Posterior cingulate gyrus (tissue), 11 donors: ENCODE measurements at regions not wholly inside any gene's neighbourhood (a gene's known extent, or its start where the extent isn't known, plus 50 kb on each side); places are given as distances from the start of the nearest gene placed in this dataset.
"Not testable (repeated sequence)": the region's sequence is repeated elsewhere in the genome, so short reads cannot be mapped to it uniquely, and the experiment has no call there.

Experiments used
- DNase-seq, 10 donors: peaks; one replicate each; pipeline versions ENCODE4 v3.0.0 to v3.0.0-alpha.2; 2020 to 2021; ENCODE audit warnings: mixed read lengths in 3 of 10
- intact Hi-C: fragments of 100-400 bp; cut with DNase I; formaldehyde crosslinking; loops from one replicate; pipeline ENCODE4 v1.15.1; 2023

DNA sequence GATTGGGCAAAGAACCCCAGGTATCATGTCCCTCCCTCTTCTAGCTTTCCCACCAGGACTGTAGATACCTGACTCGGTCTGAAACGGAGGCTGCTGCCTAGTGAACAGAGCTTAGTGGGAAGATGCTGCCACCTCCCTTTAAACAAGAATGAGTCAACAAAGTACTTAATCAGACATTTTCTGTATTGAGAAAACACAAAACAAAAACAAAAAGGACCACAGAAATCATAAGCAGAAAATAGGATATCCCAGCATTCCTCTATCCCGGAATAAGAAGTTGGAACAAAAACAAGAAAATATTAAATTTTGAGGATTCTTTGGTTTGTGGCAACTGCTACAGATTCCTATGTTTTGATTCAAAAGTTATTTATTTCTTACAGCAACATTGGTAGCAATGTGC, 51.7 kb upstream of the COL8A1 start:
- no peak for DNase-seq
- intact Hi-C loops: no loop called here

DNA sequence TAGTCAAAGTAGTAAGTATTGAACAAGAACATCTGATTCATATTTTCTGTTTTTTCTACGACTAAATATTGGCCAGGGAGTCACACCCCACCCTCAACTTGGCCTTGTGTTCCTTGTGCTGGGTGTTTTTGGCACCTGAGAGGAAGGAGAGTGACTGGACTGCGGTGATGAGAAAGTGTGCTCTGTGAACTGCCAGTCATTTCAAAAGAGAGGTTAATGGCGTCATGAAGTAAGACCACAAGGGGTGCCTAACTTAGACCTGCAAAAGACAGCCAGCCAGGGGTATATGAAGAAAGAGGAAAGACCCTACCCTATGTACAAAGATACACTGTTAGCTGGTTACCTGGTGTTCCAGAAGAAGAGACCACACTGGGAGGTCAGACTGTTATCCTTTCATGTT, 58.4 kb upstream of the COL8A1 start:
- intact Hi-C loops: no loop called here
- no peak for DNase-seq

DNA sequence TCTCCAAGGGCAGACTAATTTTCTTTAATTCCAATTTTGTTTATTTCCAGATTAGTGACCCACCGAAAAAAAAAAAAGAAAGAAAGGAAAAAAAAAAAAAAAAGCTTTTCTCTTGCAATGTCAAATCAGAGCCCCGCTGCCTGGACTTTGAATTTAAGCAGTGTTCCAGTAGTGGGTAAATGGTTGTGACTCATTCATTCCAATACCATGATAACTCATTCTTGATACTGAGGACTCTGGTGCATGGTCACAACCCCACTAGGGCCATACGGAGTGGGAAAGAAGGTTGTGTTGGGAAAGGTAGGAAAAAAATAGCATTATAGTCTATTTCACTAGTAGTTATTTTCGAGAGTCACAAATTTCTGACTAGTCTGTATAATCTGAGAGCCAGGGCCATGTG, 59.1 kb upstream of the COL8A1 start:
- DNase-seq: no peak
- intact Hi-C loops: no loop called here

DNA sequence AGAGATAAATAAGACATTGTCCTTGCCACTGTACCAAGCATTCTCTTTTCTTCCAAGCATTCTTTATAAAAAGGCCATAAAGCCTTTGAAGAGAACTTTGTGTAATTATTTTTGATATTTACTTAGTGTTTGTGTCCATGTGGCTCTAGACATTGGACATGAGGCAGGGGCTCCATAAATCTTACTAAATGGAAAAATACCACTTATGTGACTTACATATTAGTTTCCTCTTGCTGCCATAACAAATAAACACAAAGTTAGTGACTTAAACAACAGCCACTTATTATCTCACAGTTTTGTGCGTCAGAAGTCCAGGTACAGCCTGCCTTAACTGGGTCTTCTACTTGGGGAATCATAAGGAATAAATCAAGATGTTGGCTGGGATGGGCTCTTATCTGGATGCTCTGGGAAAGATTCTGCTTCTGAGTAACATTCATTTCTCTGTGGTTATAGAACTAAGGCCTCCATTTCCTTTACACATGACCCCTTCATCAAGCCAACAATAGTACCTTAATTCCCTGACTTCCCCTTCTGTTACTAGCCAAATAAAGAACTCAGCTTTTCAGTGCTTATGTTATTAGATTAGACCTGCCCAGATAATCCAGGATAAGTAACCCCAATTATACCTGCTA, 59.9 kb upstream of the COL8A1 start:
- DNase-seq: no peak
- intact Hi-C loops: no loop called here

DNA sequence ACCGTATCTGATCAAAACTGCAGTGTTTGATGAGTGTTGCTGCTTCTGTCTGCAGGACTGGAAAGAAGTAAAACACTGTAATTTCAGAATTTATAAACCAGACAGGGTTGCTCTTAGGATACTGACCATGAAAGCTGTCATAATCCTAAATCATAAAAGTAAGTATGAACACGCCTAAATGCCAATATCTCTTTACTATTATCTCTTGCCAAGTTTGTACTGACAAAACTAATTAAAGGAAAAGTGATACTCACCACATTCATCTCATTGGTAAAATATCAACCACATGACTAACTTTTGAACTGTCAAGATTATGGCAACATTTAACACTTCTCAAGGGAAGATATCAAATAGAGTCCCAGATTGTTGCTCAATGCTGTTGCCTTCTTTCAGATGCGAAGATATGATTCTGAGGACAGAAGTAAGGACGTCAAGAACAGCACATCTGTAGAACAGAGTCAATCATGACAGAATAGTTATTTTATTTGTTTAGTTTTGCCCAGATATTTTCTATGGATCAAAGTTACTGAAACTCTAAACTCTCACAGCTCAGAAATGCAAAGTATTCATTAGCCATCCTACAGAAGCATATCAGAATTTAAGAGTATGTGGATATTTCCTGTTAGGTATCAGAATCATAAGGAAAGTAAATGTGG, 61.4 kb upstream of the COL8A1 start:
- DNase-seq: no peak
- intact Hi-C loops: no loop called here

DNA sequence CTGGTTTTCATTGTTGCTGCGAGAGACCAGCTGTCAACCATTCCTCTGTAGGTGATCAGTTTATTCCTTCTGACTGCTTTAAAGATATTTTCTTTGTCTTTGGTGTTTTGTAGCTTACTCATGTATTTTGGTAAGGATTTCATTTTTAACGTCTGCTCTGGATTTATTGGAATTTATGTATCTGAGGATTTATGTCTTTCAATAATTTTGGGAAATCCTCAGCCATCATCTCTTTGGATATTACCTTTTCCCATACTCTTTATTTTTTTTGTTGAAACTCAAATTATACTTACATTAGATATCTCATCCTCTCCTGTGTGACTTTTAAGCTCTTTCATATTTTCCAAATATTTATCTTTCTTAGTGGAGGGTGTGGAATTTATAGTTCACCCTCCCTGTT, 62.7 kb upstream of the COL8A1 start:
- intact Hi-C loops: no loop called here
- no peak for DNase-seq

DNA sequence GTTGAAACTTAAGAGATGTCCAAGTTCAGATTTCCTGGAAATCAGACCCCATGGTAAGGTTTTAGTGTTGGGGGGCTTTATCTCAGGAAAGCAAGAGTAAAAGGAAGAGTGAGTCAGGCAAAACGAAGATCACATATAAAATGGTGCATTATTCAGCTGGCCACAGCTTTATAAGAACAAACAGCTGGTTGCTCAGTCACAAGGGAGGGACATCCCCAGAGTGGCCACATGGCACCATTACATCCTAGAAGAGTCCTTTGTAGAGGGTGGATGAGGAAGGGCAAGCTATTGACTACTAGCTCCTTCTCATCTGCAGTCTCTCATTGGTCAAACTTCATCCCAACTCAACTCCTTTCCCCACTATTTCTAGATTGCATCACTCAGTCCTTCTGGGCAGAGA, 68.3 kb upstream of the COL8A1 start:
- intact Hi-C loops: no loop called here
- DNase-seq: no peak

DNA sequence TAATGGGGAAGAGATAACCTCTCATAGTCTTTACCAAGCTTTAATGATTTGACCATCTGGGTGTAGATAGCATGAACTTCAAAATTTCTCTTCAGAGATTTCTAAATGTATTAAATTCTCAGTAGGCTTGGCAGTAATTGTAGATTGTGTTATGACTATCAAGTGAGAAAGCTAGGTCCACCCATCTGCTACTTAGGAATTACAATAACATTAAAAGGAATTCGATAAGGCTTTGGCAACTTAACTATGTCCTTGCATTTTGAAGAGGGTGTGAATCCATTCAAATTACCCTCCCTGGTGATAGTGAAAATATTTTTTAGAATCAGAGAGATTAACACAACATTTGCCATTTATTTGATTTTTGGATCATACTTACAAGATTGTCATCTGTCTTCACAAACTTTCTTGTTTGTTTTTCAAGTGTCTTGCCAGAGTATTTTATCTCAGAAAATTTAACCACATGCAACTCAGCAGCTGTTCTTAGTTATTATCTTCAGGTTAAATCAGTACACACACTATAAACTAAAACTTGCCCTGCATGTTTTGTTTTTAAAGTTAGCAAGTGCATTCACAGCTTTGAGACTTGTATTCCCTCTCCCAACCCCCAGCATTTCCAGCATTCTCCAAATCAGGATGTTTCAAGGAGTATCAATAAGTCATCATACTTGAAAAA, 69.6 kb upstream of the COL8A1 start:
- intact Hi-C loops: no loop called here
- DNase-seq: no peak

DNA sequence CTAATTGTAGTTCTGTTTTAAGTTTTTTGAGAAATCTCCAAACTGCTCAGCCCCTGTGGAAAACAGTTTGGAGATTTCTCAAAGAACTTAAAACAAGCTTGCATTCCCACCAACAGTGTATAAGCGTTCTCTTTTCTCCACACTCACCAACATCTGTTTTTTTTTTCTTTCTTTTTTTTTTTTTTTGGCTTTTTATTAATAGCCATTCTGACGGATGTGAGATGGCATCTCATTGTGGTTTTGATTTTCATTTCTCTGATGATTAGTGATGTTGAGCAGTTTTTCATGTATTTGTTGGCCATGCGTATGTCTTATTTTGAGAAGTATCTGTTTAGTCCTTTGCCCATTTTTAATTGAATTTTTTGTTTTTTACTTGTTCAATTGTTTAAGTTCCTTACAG, 73.1 kb upstream of the COL8A1 start:
- intact Hi-C loops: no loop called here
- no peak for DNase-seq

DNA sequence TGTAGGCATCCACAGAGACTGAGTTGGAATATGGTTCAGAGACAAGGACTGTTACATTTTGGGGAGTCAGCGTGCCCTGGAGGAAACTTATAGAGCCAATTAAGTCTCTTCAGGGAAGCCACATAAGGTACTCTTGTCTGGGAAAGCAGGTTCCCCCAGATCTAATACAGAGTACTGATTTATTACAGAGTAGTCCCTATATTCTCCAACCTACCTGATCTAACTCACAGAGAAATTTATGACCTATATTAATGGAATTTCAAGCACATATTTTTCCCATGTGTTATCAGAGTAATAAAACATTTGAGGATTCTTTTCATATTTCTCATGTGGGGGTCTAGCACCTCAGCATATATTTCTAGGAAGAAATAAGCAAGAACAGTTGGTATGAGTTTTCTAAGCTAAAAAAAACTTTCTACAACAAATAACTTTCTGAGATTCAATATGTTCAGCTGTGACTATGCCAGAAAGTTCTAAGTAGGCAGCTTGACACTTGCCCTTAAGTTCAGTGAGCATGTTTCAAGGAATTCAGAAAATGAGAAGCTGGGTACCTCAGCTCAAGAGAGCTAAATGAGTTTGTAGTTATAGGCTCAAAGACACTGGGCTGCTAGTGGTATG, 75.3 kb upstream of the COL8A1 start:
- intact Hi-C loops: no loop called here
- no peak for DNase-seq

DNA sequence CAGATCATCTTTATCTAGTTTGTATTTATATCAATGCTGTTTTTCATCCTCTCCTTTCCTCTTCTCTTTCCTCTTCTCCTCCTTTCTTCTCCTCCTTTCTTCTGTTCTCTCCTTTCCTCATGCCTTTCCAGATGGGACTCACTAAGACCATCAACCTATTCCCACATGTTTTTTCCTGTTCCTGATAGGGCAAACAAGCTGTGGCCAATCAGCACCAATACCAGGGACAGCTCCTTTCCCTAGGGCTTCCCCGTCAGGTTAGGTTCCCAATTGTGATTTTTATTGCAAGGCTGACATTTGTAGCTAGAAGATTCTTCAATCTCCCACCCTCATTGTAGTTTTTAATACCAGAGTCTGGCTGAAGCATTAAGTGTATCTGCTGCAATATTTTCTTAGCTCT, 76.3 kb upstream of the COL8A1 start:
- no peak for DNase-seq
- intact Hi-C loops: no loop called here

DNA sequence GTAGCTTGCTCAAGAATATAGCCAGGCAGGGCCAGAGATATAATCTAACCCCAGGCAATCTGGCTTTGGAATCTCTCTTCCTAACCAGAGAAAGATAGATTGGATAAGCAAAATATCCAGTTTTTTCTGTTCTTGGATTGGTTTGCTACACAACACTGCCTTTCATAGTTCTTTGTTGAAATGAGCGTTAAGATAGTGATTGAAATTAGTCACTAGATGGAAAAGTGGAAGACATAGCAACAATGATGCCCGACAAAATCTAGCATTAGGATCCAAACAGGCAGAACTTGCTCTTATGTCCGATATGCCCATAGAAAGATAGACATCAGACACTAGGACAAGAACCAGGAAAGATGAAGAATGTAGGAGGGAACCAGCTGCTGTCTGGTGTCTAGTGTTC, 77.3 kb upstream of the COL8A1 start:
- intact Hi-C loops: no loop called here
- DNase-seq: no peak

DNA sequence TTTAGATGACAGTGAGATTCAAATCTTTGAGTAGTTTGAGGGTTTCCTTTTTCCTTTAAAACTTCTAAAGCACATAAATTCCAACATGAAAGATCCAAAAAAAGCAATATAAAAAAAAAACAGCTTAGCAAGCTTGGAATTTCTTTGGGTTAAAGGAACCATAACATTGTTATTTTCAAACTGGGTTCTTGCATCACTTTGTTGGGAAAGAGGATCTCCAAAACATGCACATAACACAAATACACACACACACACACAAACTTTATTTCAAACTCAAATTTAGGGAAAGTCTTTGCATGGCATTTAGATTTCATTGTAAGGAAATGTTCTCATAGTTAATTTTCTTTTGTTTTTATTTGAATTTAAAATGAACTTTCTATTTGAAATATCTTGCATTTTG, 79.2 kb upstream of the COL8A1 start:
- intact Hi-C loops: no loop called here
- no peak for DNase-seq

DNA sequence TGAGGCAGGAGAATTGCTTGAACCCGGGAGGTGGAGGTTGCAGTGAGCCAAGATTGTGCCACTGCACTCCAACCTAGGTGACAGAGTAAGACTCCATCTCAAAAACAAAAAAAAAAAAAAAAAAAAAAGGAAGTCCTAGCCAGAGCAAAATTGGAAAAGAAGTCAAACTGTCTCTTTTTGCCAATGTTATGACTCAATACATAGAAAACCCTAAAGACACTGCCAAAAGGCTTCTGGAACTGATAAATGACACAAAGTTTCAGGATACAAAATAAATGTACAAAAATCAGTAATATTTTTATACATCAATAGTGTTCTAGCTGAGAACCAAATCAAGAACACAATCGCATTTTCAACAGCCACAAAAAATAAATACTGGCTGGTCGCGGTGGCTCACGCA, 82.5 kb upstream of the COL8A1 start:
- intact Hi-C loops, DNase-seq: not testable (repeated sequence)

DNA sequence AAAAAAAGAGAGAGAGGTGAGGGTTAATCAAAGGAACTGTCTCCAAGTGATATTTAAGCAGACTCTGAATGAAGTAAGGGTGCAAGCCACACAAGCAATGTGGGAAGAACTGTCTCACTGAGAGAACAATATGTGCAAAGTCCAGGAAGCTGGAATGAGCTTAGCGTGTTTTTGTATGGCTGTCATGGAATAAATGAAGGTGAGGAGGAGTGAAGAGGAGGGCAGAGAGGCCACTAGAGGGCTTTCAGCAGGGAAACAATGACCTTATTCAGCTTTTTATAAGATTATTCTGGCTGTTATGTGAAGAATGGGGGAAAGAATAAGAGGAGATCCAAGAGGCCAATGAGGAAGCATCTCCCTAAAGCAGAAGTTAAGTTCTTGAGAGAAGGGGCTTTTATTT, 86.9 kb upstream of the COL8A1 start:
- intact Hi-C loops: no loop called here
- no peak for DNase-seq

DNA sequence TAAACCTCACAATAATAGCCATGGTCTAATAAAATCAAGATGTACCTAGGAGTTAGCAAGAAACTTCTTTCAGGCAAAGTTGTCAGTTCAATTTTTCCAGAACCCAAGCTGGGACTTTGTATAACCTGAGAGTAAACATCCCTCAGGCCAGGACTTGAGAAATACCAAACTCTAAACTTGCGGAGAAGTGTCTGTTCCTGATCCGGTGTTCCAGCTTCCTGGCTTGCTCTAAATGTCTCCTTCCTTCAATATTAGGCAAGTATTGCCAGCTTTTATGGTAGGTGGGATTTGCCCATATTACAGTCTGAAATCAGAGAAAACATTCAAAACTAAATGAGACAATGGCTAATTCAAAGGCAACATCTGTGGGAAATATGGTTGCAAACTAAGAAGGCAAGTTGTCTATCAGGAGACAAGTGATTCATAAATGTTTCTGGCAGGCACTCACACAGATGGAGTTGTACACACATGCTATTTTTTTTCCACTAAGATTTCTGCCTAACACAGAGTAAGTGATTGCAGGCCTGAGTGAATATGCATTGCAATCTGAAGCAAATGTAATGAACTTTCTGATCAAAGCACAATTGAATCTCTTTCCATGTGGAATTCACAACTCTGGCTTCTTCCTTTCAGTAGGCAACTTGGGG, 88.3 kb upstream of the COL8A1 start:
- DNase-seq: no peak
- intact Hi-C loops: no loop called here

DNA sequence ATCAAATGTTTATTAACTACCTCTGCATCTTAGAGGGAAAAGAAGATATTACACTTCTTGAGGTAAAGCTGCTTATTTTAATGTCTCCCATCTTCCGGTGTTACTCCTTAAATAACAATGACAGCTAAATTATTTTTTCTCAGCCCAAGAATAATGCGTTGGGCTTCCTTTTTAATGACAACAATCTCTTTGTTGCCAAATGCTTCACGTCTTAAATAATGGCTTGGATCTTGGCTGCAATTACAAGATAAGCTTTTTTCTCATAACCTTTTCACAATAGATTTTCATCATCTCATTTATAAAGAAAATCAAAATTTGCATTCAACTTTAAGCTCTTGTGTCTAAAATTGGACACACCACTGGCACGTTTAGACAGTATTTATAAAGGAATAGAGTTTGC, 89.2 kb upstream of the COL8A1 start:
- intact Hi-C loops: no loop called here
- no peak for DNase-seq

DNA sequence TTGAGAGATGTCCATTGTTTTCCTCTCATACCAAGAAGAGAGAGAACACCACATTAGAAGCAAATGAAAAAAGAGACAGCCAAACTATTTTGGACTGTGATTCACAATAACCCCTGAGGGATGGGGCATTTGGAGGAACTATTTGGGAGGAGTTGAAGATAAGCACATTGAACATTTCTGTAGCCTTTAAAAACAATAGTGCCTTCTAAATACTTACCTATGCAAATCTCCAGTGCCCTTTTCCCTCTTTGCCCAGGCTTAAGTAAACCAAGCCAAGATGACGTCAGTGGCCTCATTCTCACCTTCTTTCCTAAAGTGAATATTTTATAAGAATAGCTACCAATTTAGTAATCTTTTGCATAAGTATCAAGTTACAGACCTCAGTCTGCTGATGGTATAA, 89.7 kb upstream of the COL8A1 start:
- no peak for DNase-seq
- intact Hi-C loops: no loop called here

DNA sequence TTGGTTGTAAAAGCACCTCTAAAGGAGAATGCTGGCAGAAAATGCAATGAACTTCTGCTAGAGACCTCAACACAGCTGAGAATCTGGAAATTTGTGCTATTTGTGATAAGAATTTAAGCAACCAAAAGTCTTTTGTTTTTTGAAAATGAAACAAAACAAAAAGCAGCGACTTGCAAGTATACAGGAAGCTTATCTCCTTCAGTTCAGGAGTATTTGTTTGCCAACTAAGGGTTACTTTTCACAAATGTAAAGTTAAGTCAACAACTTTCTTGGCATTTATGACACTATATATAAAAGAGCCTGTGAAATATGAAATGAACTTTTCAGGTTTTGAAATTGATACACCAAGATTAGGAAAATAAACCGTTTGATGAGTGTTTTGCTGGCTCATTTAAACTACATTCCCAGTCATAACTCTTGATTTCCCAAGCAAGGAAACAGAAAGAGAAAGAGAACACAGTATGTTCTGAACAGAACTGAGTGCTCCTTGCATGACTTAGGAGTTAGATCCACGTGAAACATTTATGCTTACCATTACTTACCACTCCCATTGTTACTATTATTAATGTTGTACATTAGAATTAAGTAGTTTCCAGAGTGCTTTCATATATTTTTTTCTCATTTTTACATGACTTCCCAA, 92.3 kb upstream of the COL8A1 start:
- DNase-seq: no peak
- intact Hi-C loops: no loop called here

DNA sequence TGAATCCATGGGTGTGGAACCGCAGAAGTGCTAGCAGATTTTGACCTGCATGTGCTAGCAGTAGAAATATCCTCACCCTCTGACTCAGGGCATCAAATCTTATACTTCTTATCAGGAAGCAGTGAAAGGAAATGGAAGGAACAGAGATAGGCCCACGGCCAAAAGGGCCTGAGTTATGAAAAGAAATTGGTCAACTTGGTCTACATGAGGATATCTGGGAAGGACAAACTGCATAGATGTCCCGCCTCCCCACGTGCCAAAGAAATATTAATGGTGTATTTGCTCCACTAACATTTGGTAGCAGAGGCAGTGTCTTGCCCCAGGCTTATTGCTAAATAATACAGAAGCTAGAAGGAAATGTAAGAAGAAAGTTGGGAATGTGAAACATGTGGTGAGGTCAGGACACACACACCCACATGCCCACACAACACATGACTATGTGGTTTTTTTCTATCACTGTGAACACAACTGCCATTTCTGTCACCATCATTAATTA, 93.6 kb upstream of the COL8A1 start:
- intact Hi-C loops: no loop called here
- DNase-seq: no peak

DNA sequence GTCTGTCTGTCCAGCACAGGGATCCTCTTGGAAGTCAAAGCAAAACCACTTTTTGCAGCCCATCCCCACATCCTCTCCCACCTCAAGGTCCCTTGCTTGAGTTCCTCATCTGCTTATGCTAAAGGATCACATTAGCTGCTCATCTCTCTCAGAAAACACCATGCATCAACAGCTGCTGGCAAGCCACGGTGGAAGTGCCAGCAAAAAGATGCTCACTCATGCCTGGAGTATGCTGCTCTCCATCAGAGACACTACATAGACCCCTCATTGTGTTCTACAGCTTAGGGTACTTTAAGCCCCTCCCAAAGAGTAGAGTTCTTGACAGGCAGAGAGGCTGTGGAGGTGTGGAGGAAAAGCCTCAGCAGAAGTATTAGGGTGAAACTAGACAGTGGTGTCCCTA, 94.6 kb upstream of the COL8A1 start:
- no peak for DNase-seq
- intact Hi-C loops: no loop called here
